CD14-positive monocyte (primary cell): ENCODE measurements at regions not wholly inside any gene's neighbourhood (a gene's known extent, or its start where the extent isn't known, plus 50 kb on each side); places are given as distances from the start of the nearest gene placed in this dataset.

Experiments
- DNase-seq, 3 donors: peaks; one replicate each; pipeline ENCODE4 v3.0.0-alpha.2; 2011 to 2022
- H2AFZ ChIP-seq: 2 replicates; pipeline ENCODE4 v1.6.0; 2012; ENCODE audit warnings: mild to moderate bottlenecking, low read depth, low read length, inconsistent platforms; ENCODE audit not compliant: insufficient read depth, poor library complexity, severe bottlenecking
- H3K27ac ChIP-seq, 2 donors: 1 replicate in 1 of 2; 2 replicates in 1 of 2; pipeline ENCODE4 v1.5.1; 2012 to 2013; ENCODE audit warnings: low read length in 2 of 2, control low read depth in 1 of 2, inconsistent platforms in 1 of 2, low read depth in 1 of 2, mild to moderate bottlenecking in 1 of 2
- H3K27me3 ChIP-seq, 2 donors: one replicate each; pipeline versions ENCODE4 v1.6.0 to v1.6.1; 2011 to 2013; ENCODE audit warnings: low read length in 2 of 2; ENCODE audit not compliant: control insufficient read depth in 2 of 2, insufficient read depth in 2 of 2
- H3K36me3 ChIP-seq, 2 donors: replicated peaks in 1 of 2; 1 replicate in 1 of 2; 2 replicates in 1 of 2; pipeline versions ENCODE4 v1.5.1 to v1.6.1; 2012 to 2013; ENCODE audit warnings: low read length in 2 of 2, control low read depth in 1 of 2, inconsistent platforms in 1 of 2, mild to moderate bottlenecking in 1 of 2; ENCODE audit not compliant: insufficient read depth in 2 of 2, control insufficient read depth in 1 of 2
- H3K4me1 ChIP-seq, 2 donors: 1 replicate in 1 of 2; 2 replicates in 1 of 2; pipeline versions ENCODE4 v1.5.1 to v1.6.1; 2012 to 2013; ENCODE audit warnings: low read length in 2 of 2, control low read depth in 1 of 2, inconsistent platforms in 1 of 2, mild to moderate bottlenecking in 1 of 2, moderate library complexity in 1 of 2; ENCODE audit not compliant: insufficient read depth in 2 of 2, control insufficient read depth in 1 of 2
- H3K4me2 ChIP-seq: replicated peaks from 2 replicates; pipeline ENCODE3; 2012; ENCODE audit warnings: low read length, moderate library complexity, mild to moderate bottlenecking; ENCODE audit not compliant: poor library complexity, severe bottlenecking; ENCODE audit errors: extremely low read depth
- H3K4me3 ChIP-seq, 3 experiments: fragments of 200-600 bp in 1 of 3; sonication (generic) in 1 of 3; replicated peaks in 1 of 3; 1 replicate in 2 of 3; 2 replicates in 1 of 3; pipeline ENCODE4 v1.5.1; 2011 to 2013; ENCODE audit warnings: low read length in 3 of 3, mild to moderate bottlenecking in 3 of 3, control low read depth in 2 of 3, low read depth in 2 of 3, inconsistent platforms in 1 of 3, moderate library complexity in 1 of 3
- H3K79me2 ChIP-seq: 2 replicates; pipeline ENCODE4 v1.6.0; 2012; ENCODE audit warnings: mild to moderate bottlenecking, control low read depth, inconsistent platforms, low read length, moderate library complexity; ENCODE audit not compliant: insufficient read depth
- H3K9ac ChIP-seq: 2 replicates; pipeline ENCODE4 v1.6.0; 2017; ENCODE audit warnings: low read length, mild to moderate bottlenecking; ENCODE audit not compliant: insufficient read depth, poor library complexity, severe bottlenecking
- H3K9me3 ChIP-seq, 2 donors: replicated peaks in 1 of 2; 1 replicate in 1 of 2; 2 replicates in 1 of 2; pipeline versions ENCODE4 v1.5.1 to v1.6.1; 2012 to 2013; ENCODE audit warnings: low read length in 2 of 2, control low read depth in 1 of 2; ENCODE audit not compliant: control insufficient read depth in 1 of 2, insufficient read depth in 1 of 2
- H4K20me1 ChIP-seq: 2 replicates; pipeline ENCODE4 v1.6.0; 2012; ENCODE audit warnings: mild to moderate bottlenecking, low read length, control low read depth, moderate library complexity; ENCODE audit not compliant: insufficient read depth
- H3K27ac Mint-ChIP-seq, 7 donors: one replicate each; pipeline ENCODE4 v1.8.0; 2020; ENCODE audit warnings: mild to moderate bottlenecking in 7 of 7, mixed read lengths in 7 of 7, moderate library complexity in 6 of 7, inconsistent platforms in 2 of 7
- H3K27me3 Mint-ChIP-seq, 3 donors: one replicate each; pipeline ENCODE4 v1.8.0; 2021 to 2022; ENCODE audit warnings: low read depth in 3 of 3, mild to moderate bottlenecking in 3 of 3, mixed read lengths in 3 of 3, moderate library complexity in 3 of 3, inconsistent platforms in 1 of 3
- H3K36me3 Mint-ChIP-seq, 2 donors: one replicate each; pipeline ENCODE4 v1.8.0; 2020; ENCODE audit warnings: mixed read lengths in 2 of 2, inconsistent platforms in 1 of 2, mild to moderate bottlenecking in 1 of 2
- H3K4me1 Mint-ChIP-seq: one replicate; pipeline ENCODE4 v1.8.0; 2020; ENCODE audit warnings: mild to moderate bottlenecking, mixed read lengths
- H3K4me3 Mint-ChIP-seq, 2 donors: one replicate each; pipeline ENCODE4 v1.8.0; 2020; ENCODE audit warnings: mild to moderate bottlenecking in 2 of 2, mixed read lengths in 2 of 2, moderate library complexity in 1 of 2
- H3K9me3 Mint-ChIP-seq, 7 donors: one replicate each; pipeline ENCODE4 v1.8.0; 2020 to 2022; ENCODE audit warnings: mixed read lengths in 7 of 7, mild to moderate bottlenecking in 6 of 7, moderate library complexity in 6 of 7, inconsistent platforms in 2 of 7
- CTCF ChIP-seq: fragments of 200-600 bp; IDR thresholded peaks from one replicate; pipeline ENCODE4 v1.8.0; 2022; ENCODE audit warnings: antibody characterized with exemption, mild to moderate bottlenecking
- WGBS: methylation state at CpG from one replicate; pipeline ENCODE4 v1.1.5; 2013; ENCODE audit warnings: missing lambda C conversion rate; ENCODE audit not compliant: insufficient coverage; 5-methylcytosine and 5-hydroxymethylcytosine counted together
- intact Hi-C, 2 donors: fragments of 100-400 bp; cut with micrococcal nuclease; formaldehyde crosslinking; loops; one replicate each; pipeline versions ENCODE4 v1.15.0 to v1.15.1; 2023

GRCh38 chr13:77831866-77832265 lies 86.8 kb downstream of the EDNRB start:
- Histone ChIP-seq H2AFZ (no peak overlapping the region), H3K79me2 (no peaks in the 10 kb centered on the region), H3K27me3 (no peaks in the 10 kb centered on the region), H3K36me3 (no peaks in the 10 kb centered on the region), H4K20me1 (no peaks in the 10 kb centered on the region), H3K4me3 (peak overlapping the region in 1 of 3 experiments; percentile 42), H3K9me3 (no peaks in the 10 kb centered on the region), H3K4me2 (peak overlapping the region; percentile 51), H3K9ac (no peak overlapping the region), H3K27ac (peak overlapping the region in 1 of 2 donors; percentile 81), H3K4me1 (peaks cover 53 to 54% of the 10 kb centered on the region in 2 donors)
- H3K27ac Mint-ChIP-seq: peak overlapping the region; percentile 82 to 96 (median 89)
- intact Hi-C loops: no loop called here
- 100% methylated on average over 2 of the region's 5 CpGs for WGBS
- no peaks in the 10 kb centered on the region for H3K36me3 Mint-ChIP-seq
- peaks cover 0 to 1% (median 0%) of the 10 kb centered on the region in 7 donors for H3K9me3 Mint-ChIP-seq
- peaks cover 49% of the 10 kb centered on the region for H3K4me1 Mint-ChIP-seq
- no peak for TF ChIP-seq CTCF
- H3K27me3 Mint-ChIP-seq: peaks cover 0 to 2% (median 2%) of the 10 kb centered on the region in 3 donors
- H3K4me3 Mint-ChIP-seq: peak overlapping the region in 1 of 2 donors; percentile 53
- DNase-seq: peak in 2 of 3 donors; percentile 20 to 61

- Mint-ChIP-seq H3K4me1 (peaks cover 35% of the 10 kb centered on the region), H3K4me3 (no peak overlapping the region), H3K36me3 (no peaks in the 10 kb centered on the region), H3K27me3 (peaks cover 0 to 2% (median 2%) of the 10 kb centered on the region in 3 donors), H3K9me3 (peaks cover 0 to 2% (median 0%) of the 10 kb centered on the region in 7 donors), H3K27ac (no peak overlapping the region)
- Histone ChIP-seq H3K79me2 (no peaks in the 10 kb centered on the region), H3K27ac (no peak overlapping the region), H4K20me1 (no peaks in the 10 kb centered on the region), H3K9ac (no peak overlapping the region), H3K36me3 (no peaks in the 10 kb centered on the region), H3K27me3 (no peaks in the 10 kb centered on the region), H3K9me3 (no peaks in the 10 kb centered on the region), H2AFZ (no peak overlapping the region), H3K4me1 (peaks cover 36 to 37% of the 10 kb centered on the region in 2 donors), H3K4me3 (no peak overlapping the region), H3K4me2 (no peak overlapping the region)
- no peak for TF ChIP-seq CTCF
- intact Hi-C loops: no loop called here
- DNase-seq: no peak
Observed at GRCh38 chr13:77829963-77830362, 88.7 kb downstream of the EDNRB start.
